HTR-8/SVneo (cell line): ENCODE measurements at regions not wholly inside any gene's neighbourhood (a gene's known extent, or its start where the extent isn't known, plus 50 kb on each side); places are given as distances from the start of the nearest gene placed in this dataset.

Source experiments
- DNase-seq: peaks from one replicate; pipeline ENCODE4 v3.0.0; 2011; ENCODE audit warnings: low spot score, mixed read lengths; ENCODE audit not compliant: insufficient read length
- FAIRE-seq: peaks from 2 replicates; lab custom pipeline; 2011; peaks lifted over from hg19 to GRCh38; lab: Jason Lieb, UNC

DNA sequence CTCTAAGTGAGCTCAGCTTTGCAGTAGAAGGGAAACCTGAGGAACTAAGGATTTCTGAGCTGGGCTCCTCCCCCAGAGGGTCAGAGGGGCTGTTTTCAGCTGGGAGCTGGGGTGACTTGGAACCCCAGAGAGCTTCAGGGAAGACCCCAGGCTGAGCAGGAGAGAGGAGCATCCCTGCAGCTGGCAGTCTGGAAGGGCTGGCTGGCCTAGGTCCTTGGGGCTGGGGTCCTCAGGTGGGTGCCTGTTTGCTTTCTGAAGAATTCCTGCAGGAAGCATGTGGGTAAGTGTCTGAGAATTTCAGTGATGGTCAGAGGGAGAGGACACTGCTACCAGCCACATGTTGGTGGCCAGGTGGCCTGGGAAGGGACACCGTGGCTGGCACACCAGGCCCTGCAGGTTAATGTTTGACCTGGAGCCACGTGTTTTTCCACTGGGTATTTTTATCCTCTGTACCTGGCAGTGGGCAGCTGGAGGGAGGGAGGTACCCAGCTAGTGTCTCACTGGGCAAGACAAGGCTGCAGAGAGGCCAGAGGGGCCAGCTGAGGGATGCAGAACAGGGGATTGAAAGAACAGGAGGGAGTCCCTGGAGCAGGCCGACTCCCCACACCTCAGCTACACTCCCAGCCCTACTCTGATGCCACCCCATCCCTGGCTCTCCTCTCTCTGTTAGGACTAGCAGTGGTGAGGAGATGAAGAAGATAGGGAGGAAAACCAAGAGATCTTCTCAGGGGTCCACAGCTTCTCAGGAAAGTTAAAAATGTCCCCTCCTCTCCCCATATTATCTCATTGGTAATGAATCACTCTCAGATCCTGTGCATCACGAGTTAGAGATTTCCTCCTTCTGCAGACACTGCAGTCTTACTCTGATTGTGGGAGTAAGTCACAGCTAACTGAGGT lies 143.6 kb downstream of the VEGFA start:
- FAIRE-seq, result no peak
- no peak for DNase-seq

DNA sequence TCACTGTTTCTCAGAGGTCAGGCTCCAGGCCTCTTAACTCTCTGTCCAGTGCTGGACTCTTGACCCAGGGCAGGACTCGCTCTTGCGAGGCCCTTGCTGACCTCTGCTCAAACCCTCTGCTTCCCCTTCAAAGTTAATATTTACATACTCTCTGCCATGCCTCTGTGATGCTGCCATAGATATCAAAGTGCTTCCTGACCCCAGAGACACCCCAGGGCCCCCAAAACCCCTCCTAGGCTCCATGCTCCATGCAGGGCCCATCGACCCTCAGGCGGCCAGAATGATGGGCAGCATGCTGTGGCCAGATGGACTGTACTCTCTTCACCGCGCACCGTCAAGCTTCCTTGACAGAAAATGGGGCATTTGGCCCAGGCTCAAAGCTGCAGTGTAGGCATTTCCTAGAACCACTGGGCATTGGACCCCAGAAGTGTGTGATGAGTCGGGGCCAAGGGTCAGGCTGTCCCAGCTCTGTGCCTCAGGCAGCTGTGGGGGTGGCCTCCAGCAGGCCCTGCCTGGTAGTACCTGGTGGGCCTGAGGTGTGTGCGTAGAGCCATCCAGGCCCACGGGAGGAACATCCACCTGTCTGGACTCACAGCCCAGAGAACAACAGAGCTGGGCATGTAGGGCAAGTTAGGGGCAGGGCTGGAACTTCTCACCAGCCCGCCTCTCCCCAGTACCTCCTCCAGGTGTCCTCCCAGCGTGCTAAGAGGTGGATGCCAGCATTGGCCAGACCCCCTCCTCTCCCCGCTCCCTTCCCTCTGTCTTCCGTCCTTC lies 142.8 kb downstream of the VEGFA start:
- no peak for DNase-seq
- no peak for FAIRE-seq

DNA sequence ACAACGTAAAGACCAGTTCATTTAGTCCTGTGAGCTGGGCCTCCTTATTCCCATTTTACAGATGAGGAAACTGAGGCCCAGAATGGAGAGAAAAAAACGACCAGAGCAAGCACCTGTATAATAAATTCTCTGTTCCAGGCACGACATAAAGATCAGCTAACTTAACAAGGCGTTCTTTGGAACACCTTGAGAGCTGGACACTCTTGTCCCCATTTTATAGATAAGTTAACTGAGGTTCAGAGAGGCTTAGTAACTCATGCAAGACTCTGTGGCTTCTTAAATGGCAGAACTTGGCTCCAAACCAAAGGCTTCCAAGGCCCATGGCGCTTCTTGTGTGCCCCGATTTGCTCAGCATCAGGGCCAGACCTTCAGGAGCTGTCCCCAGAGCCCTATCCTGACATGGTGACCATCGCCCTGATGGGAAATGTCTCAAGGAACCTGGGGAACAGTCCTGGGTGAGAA lies 142.1 kb downstream of the VEGFA start:
- no peak for DNase-seq
- FAIRE-seq, result no peak

DNA sequence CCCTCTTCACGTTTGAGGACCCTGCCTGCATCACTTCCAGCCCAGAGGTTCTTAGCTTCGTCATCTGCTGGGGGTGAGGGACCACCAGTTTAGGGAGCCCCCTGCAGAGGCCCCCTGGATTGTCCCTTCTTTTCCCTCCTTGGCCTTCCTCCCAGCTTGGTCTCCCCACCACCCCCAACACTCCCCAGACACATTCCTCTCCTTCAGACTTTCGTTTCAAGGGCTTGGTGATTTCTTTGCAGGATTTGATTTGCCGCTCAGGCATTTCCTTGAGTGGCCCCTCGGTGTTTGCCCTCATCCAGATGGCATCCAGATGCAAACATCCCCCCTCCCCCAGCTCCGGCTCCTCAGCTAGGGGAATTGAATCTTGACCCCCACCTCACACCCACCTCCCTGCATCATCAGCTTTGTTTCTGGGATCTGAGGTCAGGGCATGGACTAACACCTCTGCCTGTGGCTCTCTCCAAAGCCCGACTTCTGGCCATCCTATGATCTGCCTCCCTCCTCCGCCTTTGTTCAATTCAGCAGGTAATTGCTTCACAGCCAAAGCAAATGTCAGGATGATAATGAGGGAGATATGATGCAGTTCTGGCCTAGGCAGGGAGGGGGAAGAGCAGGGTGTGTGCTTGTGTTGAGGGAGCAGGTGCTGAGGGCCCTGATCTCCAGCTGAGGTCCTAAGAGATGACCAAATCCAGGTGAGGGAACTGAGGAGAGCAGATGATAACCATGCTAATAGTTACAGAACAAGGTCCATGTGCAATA lies 141.5 kb downstream of the VEGFA start:
- FAIRE-seq (no peak), DNase-seq (no peak)

DNA sequence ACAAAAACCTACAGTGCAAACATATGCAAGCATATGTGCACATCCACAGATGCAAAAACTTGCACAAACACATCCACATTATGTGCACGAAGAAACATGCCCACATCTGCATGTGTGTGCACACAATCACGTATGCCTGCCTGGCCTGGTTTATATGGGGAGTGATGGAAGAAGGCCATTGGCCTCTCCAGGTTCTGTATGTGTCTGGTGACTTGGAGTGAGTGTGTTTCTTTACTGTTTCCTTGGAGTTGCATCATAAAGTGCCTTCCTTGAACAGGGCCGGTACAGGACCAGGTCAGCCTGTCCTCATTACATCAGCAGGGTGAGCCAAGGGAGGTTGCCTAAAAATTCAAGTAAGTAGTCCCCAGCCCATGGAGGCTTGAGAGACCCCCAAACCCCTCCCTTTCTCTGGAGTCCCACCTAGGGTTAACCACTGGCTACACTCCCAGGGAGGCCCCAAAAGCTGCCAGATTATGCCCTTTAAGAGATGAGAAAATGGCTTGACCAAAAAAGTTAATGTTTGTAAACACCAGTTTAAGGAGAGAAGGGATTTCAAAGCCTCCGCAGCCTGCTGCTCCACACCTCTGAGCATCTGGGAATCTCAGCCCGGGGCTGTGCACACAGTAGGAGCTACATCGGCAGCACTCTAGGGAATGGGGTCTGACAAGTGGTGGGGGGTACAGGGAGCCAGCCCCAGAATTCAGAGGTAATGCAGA lies 140.8 kb downstream of the VEGFA start:
- DNase-seq, result no peak
- no peak for FAIRE-seq

DNA sequence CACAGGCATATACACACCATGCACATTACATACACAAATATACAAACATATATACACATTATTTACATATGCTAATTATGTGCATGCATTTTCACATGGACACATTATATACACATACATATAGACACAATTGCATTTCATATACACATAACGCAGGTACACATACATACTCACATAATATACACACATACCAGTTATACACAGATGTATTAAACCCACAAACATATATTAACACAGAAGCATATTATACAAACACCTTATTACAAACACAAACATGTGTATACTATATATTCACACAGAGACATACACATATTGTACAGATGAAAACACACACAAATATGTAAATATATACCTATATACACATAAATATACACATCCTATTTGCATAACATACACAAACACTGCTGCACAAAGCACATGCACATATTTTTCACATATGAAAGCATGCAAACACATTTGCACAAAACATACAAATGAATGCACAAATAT lies 140.2 kb downstream of the VEGFA start:
- DNase-seq, result no peak
- no peak for FAIRE-seq

DNA sequence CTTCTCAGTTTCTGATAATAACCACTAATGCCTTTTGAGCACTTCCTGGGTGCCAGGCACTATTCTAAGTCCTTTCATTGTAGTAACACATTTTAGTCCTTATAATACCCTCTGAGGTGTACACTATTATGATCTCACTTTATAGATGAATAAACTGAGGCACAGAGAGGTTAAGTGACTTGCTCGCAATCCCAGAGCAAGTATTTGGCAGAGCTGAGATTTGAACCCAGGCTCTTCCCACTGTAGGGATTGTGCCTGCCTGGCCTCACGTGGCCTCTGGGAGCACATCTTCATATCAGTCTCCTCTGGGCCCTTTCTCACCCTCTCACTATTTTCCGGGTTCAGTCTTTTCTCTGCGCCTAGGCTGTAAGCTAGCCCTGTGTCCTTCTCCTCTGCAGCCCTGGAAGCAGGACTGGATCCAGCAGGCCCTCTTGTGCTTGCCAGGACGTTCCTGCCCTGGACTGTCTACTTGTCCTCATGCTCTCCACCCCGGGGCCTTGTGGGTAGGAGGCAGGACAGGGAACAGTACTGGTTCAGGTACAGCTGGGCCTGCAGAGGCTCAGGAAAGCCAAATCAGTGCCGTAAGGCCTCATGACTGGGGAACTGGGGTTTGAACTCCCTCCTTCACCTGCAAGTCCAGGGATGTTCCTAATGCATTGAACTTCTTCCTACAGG lies 139.6 kb downstream of the VEGFA start:
- no peak for DNase-seq
- FAIRE-seq, result no peak

DNA sequence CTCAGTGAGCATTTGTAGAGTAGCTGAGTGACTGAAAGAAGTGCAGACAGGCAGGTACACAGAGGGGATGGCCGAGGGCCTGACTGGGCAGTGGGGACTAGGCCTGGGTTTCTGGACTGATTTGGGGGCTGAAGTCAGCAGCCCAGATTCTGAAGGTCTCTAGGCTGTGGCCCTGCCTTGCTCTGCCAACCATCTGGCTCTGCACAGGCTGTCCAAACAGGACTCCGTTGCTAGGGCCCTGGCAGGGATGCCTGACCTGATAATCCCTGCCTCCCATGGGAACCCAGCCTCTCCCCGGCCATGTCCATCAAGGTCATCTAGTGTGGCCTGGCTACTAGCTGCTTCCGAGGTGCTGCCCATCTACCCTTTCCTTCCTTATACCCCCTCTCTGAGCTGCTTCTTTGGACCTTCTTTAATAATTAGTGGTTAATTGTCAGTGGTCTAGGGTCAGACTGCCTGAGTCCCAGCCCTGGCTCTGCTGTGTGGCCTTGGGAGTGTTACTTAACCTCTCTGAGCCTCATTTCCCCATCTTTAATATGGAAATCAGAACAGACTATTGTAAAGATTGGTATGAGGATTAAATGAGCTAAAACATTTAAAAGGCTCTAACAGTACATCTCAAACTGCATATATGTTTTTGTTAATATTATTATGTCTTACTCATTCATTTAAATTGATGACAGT lies 137.9 kb downstream of the VEGFA start:
- FAIRE-seq (no peak), DNase-seq (no peak)

DNA sequence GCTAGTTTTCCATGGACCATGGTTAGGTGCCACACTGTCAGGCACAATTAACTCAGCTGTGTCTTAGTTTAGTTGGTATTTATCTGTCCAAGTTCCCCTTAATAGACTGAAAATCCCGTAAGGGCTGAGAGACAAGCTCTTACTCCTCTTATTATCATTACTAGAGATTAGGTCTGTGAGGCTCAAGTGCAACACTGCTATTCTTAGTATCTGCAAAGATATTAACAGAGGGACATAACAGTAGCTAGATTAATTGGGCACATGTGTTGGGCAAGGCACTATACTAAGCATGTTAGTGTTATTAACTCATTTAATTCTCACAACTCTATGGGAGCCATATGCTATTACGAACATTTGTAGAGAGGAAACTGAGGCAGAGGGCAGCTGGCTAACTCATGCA lies 137.3 kb downstream of the VEGFA start:
- DNase-seq (no peak), FAIRE-seq (no peak)

DNA sequence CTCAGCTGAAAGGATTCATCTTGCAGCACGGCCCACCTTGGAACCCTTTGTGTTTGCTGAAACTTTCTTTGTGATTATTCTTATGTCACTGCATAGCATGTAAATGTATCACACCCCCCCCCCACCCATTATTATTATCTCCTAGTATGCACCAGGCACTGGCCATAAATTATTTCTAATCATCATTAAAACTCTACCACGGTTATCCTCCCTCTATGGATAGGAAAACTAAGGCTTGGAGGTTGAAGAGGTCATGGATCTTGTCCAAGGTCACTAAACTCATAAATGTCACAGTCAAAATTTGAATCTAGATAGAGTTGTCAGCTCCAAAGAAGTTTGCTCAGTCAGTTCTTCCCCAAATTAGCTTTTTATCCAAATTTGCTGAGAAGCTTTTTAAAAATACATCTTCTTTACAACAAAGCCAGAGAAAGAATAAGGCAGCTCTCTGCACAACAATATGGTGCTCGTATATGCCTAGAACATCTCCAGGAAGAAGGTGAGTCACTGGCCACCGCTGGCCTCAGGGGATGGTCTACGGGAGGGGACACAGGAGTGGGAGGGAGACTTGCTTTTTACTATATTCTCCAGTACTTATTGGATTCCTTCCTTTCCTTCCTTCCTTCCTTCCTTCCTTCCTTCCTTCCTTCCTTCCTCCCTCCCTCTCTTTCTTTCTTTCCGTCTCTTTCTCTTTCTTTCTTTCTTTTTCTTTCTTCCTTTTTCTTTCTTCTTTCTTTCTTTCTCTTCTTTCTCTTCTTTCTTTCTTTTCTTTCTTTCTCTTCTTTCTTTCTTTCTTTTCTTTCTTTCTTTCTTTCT lies 134.5 kb downstream of the VEGFA start:
- DNase-seq (no peak), FAIRE-seq (no peak)

DNA sequence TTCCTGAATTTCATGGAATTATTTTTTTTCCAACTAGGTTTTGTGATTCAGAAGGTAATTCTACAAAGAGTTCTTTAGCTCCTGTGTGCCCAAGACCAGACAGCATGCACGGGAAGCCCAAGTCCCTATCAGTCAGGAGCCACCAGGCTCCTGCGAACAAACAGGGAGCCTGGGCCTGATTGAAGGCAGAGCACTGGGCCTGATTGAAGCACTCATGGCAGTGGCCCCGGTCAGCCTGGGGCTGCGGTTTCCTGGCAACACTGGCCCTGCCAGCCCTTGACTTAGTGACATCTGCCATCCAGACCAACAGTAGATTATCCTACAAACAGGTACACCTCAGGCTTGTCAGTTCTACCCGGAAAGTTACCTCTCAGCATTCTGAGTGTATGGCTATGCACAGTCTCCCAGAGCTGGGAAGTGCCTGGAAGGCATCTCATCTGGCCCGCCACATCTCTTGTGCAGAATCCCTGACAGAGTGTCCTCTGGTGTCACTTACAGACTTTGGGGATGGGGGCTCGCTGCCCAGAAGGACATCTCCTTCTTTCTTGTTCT lies 133.8 kb downstream of the VEGFA start:
- DNase-seq, result no peak

DNA sequence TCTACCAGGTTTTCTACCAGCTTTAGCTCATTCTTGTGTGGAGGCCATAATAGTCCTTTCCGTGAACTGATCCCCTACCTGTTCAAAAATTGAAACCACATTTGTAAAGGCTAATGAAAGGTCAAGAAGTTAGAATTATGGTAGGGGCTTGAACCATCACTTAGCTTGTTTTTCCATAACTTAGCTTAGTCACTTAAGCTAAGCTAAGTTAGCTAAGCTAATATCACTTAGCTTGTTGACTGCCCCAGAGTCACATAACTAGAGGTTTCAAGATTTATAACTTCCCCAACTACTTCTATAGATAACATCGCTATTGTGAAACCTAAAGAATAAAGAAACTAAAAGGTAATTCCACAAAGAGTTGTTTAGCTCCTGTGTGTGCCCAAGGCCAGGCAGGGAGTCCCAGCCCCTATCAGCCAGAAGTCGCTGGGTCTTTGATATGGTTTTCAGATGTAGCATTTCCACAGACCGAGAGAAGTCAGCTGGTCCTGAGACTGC lies 131.8 kb downstream of the VEGFA start:
- no peak for FAIRE-seq
- DNase-seq, result no peak

More for the DNA sequence above, 133.8 kb downstream of the VEGFA start:
- FAIRE-seq, result no peak

DNA sequence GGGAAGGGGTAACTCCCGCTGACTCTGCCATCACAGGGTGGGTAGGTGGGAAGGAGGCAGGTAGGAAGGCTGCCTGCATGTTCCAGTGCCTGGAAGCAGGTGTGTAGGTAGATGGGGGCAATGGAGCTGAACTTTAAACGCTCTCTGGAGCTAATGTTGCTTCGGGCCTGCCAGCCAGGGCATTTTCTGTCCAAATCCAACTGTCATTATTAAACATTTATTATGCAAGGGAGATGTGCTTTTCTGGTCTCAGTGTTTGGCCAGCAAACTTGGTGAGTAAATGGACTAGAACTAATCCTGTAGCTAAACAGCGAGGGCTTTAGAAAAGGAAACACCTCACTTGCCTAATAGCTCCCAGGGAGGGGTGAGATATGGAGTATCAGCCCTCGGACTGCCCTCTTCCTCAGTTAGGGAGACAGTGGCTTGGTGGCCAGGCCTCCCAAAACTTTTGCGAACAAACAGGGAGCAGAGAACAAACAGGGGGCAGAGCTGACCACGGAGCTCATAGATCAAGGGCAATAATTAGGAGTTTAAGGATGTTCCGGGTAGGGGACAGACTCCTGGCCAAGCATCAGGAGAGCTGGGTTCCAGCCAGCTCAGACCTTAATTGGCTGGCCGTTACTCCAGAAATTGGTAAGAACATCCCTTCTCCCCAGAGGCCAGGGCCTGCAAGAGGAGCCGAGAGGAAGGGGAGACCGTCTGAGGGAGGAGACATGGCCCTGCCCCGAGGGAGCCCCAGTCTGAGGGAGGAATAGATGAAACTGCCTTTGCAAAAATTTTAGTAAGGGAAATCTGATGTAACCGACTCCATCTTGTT lies 131.1 kb downstream of the VEGFA start:
- DNase-seq (no peak), FAIRE-seq (no peak)

DNA sequence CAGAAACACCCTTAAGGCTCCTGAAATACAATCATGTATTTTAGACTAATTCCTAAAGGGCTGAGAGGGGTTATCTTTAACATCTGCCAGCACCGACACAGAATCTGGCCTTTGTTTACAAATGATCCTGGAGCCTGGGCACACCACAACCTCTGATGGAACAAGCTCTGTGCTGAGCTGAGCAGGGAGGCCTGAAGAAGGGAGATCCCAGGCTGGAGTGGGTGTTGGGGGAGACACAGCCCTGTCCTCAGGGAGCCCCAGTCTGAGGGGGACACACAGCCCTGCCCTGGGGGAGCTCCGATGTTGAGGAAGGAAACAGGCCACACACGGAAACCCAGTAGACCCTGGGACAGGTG lies 130.5 kb downstream of the VEGFA start:
- DNase-seq (no peak), FAIRE-seq (no peak)

DNA sequence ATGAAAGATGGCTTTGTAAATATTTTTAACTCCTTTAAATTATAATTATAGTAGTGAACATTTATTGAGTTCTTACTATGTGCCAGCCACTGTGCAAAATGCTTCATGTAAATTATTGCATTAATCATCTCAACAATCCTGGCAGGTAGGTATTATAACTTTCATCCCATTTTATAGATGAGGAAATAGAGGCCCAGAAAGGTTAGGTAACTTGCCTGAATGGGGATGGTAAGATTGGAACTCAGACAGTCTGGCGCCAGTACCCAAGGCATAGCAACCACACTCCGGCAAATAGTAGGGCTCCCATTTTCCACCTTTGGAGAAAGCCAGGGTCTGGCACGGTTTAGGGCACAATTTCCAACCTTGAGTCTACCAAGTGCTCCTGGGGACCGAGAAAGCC lies 129.8 kb downstream of the VEGFA start:
- DNase-seq, result no peak
- FAIRE-seq, result no peak

DNA sequence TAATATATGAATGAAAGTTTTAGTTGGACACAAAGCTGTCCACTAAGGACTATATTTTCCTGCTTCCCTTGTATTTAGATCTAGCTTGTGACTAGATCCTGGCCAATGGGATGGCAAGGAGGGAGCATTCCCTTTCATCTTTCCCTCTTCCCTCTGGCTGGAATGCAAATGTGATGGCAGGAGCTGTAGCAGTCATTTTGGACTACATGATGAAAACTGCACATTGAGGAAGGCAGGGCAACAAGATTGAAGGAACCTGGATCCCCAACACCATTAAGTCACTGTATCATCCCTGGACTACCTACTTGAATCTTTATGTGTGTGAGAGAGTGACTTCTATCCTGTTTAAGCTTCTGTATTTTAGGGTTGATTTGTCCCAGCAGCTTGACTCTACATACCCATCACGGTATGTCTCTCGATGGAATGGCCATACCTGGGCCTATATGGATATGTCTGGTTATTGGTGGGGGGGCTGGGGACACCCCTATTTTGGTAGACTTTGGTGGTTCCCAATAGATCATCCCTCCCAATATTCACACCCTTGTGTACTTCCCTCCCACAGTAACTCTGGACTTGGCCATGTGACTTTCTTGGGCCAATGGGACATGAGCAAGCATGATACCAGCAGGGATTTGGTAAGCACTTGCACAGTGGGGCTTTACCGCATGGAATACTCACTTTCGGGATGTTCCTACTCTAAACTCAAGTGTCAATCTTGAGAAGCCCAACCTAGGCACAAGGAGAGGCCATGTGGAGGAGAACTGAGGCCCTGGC lies 128.5 kb downstream of the VEGFA start:
- DNase-seq (no peak), FAIRE-seq (no peak)
